ENCODE measurements at regions not wholly inside any gene's neighbourhood (a gene's known extent, or its start where the extent isn't known, plus 50 kb on each side); places are given as distances from the start of the nearest gene placed in this dataset.
A peak's percentile ranks its signal among the peaks of the same experiment; 100 is the strongest.

- no peaks in the 10 kb centered on the region for H3K9me3 ChIP-seq
- H3K36me3 ChIP-seq (ENCODE audit: low read depth, missing control alignments) = no peaks in the 10 kb centered on the region
- no peaks in the 10 kb centered on the region for H3K27me3 ChIP-seq
- whole genome bisulfite sequencing, 2 donors = 50 to 64% methylated on average over 2 to 3 of the region's 3 CpGs
- no peak overlapping the region for H3K4me3 ChIP-seq
- no peaks in the 10 kb centered on the region for H3K4me1 ChIP-seq
- H3K27ac ChIP-seq = no peak overlapping the region
- peak; percentile 31 for DNase-seq
- intact Hi-C loops (cut with DNase I; ENCODE audit: low total_unique reads) = no loop called here
- no peak for TF ChIP-seq POLR2A (IDR thresholded peaks at IDR 0.05)
- no peak for TF ChIP-seq CTCF (IDR thresholded peaks at IDR 0.05)
Observed at GRCh38 chr12:114220311-114220710, 185.6 kb downstream of the TBX5 start.

GRCh38 chr12:114218136-114218535, 187.8 kb downstream of the TBX5 start:
- Histone ChIP-seq H3K27me3 (no peaks in the 10 kb centered on the region), H3K9me3 (no peaks in the 10 kb centered on the region), H3K4me3 (no peak overlapping the region), H3K27ac (no peak overlapping the region), H3K36me3 (ENCODE audit: low read depth, missing control alignments) (no peaks in the 10 kb centered on the region), H3K4me1 (no peaks in the 10 kb centered on the region)
- intact Hi-C loops (cut with DNase I; ENCODE audit: low total_unique reads) = no loop called here
- WGBS, 2 donors = 88 to 92% methylated on average over 2 of the region's 2 CpGs
- TF ChIP-seq CTCF (IDR thresholded peaks at IDR 0.05) (no peak), POLR2A (IDR thresholded peaks at IDR 0.05) (no peak)
- DNase-seq = no peak

- no peaks in the 10 kb centered on the region for H3K36me3 ChIP-seq (ENCODE audit: low read depth, missing control alignments)
- WGBS, 2 donors = 44% methylated on average over 6 of the region's 6 CpGs
Observed at GRCh38 chr12:114215746-114216145, 190.2 kb downstream of the TBX5 start.

GRCh38 chr12:114213055-114213581, 192.8 kb downstream of the TBX5 start:
- Histone ChIP-seq H3K9me3 (no peaks in the 10 kb centered on the region), H3K36me3 (ENCODE audit: low read depth, missing control alignments) (no peaks in the 10 kb centered on the region), H3K4me1 (no peaks in the 10 kb centered on the region), H3K27me3 (no peaks in the 10 kb centered on the region), H3K27ac (no peak overlapping the region), H3K4me3 (no peak overlapping the region)
- 19 to 38% methylated on average over 2 of the region's 2 CpGs for WGBS, 2 donors
- TF ChIP-seq CTCF (IDR thresholded peaks at IDR 0.05) (no peak), POLR2A (IDR thresholded peaks at IDR 0.05) (no peak)
- DNase-seq = no peak
- intact Hi-C loops (cut with DNase I; ENCODE audit: low total_unique reads) = no loop called here

More at GRCh38 chr12:114215746-114216145, 190.2 kb downstream of the TBX5 start:
- TF ChIP-seq POLR2A (IDR thresholded peaks at IDR 0.05) (no peak), CTCF (IDR thresholded peaks at IDR 0.05) (no peak)
- H3K4me1 ChIP-seq = no peaks in the 10 kb centered on the region
- no peaks in the 10 kb centered on the region for H3K9me3 ChIP-seq
- intact Hi-C loops (cut with DNase I; ENCODE audit: low total_unique reads) = no loop called here
- no peak overlapping the region for H3K4me3 ChIP-seq
- DNase-seq = no peak
- no peak overlapping the region for H3K27ac ChIP-seq
- H3K27me3 ChIP-seq = no peaks in the 10 kb centered on the region

- no peaks in the 10 kb centered on the region for H3K27me3 ChIP-seq
- DNase-seq = no peak
- WGBS, 2 donors = 74 to 86% methylated on average over 3 of the region's 3 CpGs
- no peaks in the 10 kb centered on the region for H3K9me3 ChIP-seq
- H3K36me3 ChIP-seq (ENCODE audit: low read depth, missing control alignments) = no peaks in the 10 kb centered on the region
- intact Hi-C loops (cut with DNase I; ENCODE audit: low total_unique reads) = no loop called here
- H3K4me3 ChIP-seq = no peak overlapping the region
- TF ChIP-seq POLR2A (IDR thresholded peaks at IDR 0.05) (no peak), CTCF (IDR thresholded peaks at IDR 0.05) (no peak)
- H3K4me1 ChIP-seq = no peaks in the 10 kb centered on the region
- H3K27ac ChIP-seq = no peak overlapping the region
Observed at GRCh38 chr12:114209861-114210260, 196.1 kb downstream of the TBX5 start.

All from testis (tissue), 2 donors.